ENCODE measurements at regions not wholly inside any gene's neighbourhood (a gene's known extent, or its start where the extent isn't known, plus 50 kb on each side); places are given as distances from the start of the nearest gene placed in this dataset.
"Not testable (repeated sequence)": the region's sequence is repeated elsewhere in the genome, so short reads cannot be mapped to it uniquely, and the experiment has no call there.

DNA sequence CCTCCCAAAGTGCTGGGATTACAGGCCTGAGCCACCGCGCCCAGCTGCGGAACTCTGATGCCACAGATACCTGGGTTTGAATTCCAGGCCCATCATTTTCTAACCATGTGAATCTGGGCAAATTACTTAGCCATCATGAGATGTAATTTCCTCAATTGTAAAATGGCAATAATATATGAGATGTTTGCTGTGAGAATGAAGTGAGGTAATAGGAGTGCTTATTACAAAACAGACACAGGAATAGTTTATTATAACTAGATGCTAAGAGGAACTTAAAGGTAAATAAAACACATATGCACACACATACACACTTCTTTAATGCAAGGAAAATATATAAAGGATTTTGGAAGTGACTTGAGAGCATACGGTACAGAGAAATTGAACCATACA lies 64.7 kb upstream of the TNIK start:
- Mint-ChIP-seq H3K36me3 (ENCODE audit: low read depth) (no peaks in the 10 kb centered on the region), H3K4me3 (ENCODE audit: low read depth) (no peak overlapping the region), H3K9me3 (no peaks in the 10 kb centered on the region), H3K4me1 (ENCODE audit: low read depth) (peaks cover 5% of the 10 kb centered on the region), H3K27me3 (ENCODE audit: low read depth) (no peaks in the 10 kb centered on the region), H3K27ac (no peak overlapping the region)
- no peak for DNase-seq (ENCODE audit: low spot score)
- intact Hi-C loops (cut with micrococcal nuclease), result no loop called here

DNA sequence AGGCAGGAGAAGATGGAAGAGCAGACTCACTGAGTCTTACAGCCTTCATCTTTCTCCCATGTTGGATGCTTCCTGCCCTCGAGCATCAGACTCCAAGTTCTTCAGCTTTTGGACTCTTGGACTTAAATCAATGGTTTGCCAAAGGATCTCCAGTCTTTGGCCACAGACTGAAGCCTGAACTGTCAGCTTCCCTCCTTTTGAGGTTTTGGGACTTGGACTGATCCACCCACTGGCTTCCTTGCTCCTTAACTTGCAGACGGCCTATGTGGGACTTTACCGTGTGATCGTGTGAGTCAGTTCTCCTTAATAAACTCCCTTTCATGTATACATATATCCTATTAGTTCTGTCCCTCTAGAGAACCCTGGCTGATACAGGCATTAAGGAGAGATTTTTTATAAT lies 62.4 kb upstream of the TNIK start:
- intact Hi-C loops (cut with micrococcal nuclease), result no loop called here
- Mint-ChIP-seq H3K27ac (no peak overlapping the region), H3K9me3 (no peaks in the 10 kb centered on the region), H3K4me3 (ENCODE audit: low read depth) (no peak overlapping the region), H3K27me3 (ENCODE audit: low read depth) (peaks cover 2% of the 10 kb centered on the region), H3K4me1 (ENCODE audit: low read depth) (peaks cover 5% of the 10 kb centered on the region), H3K36me3 (ENCODE audit: low read depth) (no peaks in the 10 kb centered on the region)
- DNase-seq (ENCODE audit: low spot score), result no peak

- H3K27me3 Mint-ChIP-seq (ENCODE audit: low read depth), result peaks cover 14% of the 10 kb centered on the region
- intact Hi-C loops (cut with micrococcal nuclease), result loop anchor here (5.0 kb wide), 1 partner anchor 43 kb away; no protein-coding TSS in a partner anchor
- not testable (repeated sequence) for H3K27ac Mint-ChIP-seq
Observed at GRCh38 chr3:171519423-171519822, 59.2 kb upstream of the TNIK start.

DNA sequence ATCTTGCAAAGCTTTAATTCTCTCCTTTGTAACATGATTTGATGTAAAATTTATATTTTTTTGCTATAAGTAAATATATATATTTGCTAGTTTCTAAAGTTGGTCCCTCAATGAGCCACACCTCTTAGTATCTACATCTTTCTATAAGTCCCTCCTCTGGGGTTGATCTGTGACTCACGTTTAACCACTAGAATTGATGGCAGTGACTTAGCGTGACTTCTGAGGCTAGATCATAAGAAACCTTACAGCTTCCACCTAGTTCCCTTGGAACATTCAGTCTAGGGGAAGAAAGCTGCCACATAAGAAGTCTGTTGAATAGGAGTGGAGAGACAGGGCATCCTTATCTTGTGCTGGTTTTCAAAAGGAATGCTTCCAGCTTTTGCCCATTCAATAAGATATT lies 56.6 kb upstream of the TNIK start:
- H3K36me3 Mint-ChIP-seq (ENCODE audit: low read depth), result no peaks in the 10 kb centered on the region
- peaks cover 22% of the 10 kb centered on the region for H3K27me3 Mint-ChIP-seq (ENCODE audit: low read depth)
- no peak for DNase-seq (ENCODE audit: low spot score)
- intact Hi-C loops (cut with micrococcal nuclease), result loop anchor here (5.0 kb wide), 1 partner anchor 46 kb away; no protein-coding TSS in a partner anchor
- H3K4me1 Mint-ChIP-seq (ENCODE audit: low read depth), result peaks cover 7% of the 10 kb centered on the region
- H3K4me3 Mint-ChIP-seq (ENCODE audit: low read depth), result no peak overlapping the region
- no peak overlapping the region for H3K27ac Mint-ChIP-seq
- no peaks in the 10 kb centered on the region for H3K9me3 Mint-ChIP-seq

More at GRCh38 chr3:171519423-171519822, 59.2 kb upstream of the TNIK start:
- peaks cover 11% of the 10 kb centered on the region for H3K4me1 Mint-ChIP-seq (ENCODE audit: low read depth)
- not testable (repeated sequence) for H3K36me3 Mint-ChIP-seq (ENCODE audit: low read depth); H3K9me3 Mint-ChIP-seq; H3K4me3 Mint-ChIP-seq (ENCODE audit: low read depth); DNase-seq (ENCODE audit: low spot score)

DNA sequence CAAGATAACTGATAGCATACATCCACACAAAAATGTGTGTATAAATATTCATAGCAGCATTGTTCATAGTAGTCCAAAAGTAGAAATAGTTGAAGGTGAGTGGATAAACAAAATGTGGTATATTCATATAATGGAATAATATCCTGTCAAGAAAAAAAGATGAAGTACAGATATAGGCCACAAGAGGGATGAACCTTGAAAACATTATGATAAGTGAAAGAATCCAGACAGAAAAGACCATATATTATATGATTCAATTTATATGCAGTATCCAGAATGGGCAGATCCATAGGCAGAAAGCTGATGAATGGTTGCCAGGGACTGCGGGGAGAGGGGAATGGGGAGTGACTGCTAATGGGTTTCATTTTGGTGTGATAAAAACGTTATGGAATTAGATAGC lies 54.3 kb upstream of the TNIK start:
- no peak overlapping the region for H3K27ac Mint-ChIP-seq
- intact Hi-C loops (cut with micrococcal nuclease), result no loop called here

GRCh38 chr3:171511450-171511849 lies 51.2 kb upstream of the TNIK start:
- Mint-ChIP-seq H3K9me3 (peaks cover 4% of the 10 kb centered on the region), H3K27ac (no peak overlapping the region)
- intact Hi-C loops (cut with micrococcal nuclease), result no loop called here

More for the DNA sequence above, 54.3 kb upstream of the TNIK start:
- Mint-ChIP-seq H3K27me3 (ENCODE audit: low read depth) (peaks cover 22% of the 10 kb centered on the region), H3K4me1 (ENCODE audit: low read depth) (peaks cover 8% of the 10 kb centered on the region), H3K9me3 (no peaks in the 10 kb centered on the region), H3K36me3 (ENCODE audit: low read depth) (no peaks in the 10 kb centered on the region), H3K4me3 (ENCODE audit: low read depth) (no peak overlapping the region)
- DNase-seq (ENCODE audit: low spot score), result no peak

More at GRCh38 chr3:171511450-171511849, 51.2 kb upstream of the TNIK start:
- H3K4me3 Mint-ChIP-seq (ENCODE audit: low read depth), result no peak overlapping the region
- peaks cover 1% of the 10 kb centered on the region for H3K4me1 Mint-ChIP-seq (ENCODE audit: low read depth)
- DNase-seq (ENCODE audit: low spot score), result no peak
- no peaks in the 10 kb centered on the region for H3K36me3 Mint-ChIP-seq (ENCODE audit: low read depth)
- H3K27me3 Mint-ChIP-seq (ENCODE audit: low read depth), result peaks cover 16% of the 10 kb centered on the region
